Astrocyte of the hippocampus (primary cell): ENCODE measurements at regions not wholly inside any gene's neighbourhood (a gene's known extent, or its start where the extent isn't known, plus 50 kb on each side); places are given as distances from the start of the nearest gene placed in this dataset.
"Not testable (repeated sequence)": the region's sequence is repeated elsewhere in the genome, so short reads cannot be mapped to it uniquely, and the experiment has no call there.

ENCODE experiments used
- DNase-seq: peaks from one replicate; pipeline ENCODE4 v3.0.0; 2011; ENCODE audit warnings: low read depth, low spot score

DNA sequence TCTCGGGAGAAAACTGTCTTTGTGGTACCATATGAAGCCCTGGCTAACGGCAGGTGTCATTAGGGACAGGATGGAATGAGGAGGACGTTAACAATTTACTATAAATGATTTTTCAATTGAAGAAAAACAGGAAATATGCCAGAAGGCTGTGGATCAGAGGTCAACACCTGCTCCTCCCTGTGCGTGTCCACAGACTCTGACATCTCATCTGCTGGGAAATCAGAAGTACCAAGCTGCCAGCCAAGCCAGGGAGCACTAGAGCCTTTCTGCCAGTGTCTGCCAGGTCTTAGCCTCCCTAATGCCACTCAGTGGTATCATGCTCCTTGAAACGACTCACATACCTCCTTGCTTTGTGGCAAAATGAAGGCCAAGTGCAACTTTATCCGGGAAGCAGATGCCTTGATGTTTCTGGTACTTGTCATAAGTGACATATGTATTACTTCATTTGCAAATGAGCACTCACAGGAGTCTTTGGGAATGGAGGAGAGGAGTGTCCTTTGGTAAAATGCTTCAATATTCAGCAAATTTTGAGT, 541.1 kb downstream of the SATB2 start:
- DNase-seq = no peak

DNA sequence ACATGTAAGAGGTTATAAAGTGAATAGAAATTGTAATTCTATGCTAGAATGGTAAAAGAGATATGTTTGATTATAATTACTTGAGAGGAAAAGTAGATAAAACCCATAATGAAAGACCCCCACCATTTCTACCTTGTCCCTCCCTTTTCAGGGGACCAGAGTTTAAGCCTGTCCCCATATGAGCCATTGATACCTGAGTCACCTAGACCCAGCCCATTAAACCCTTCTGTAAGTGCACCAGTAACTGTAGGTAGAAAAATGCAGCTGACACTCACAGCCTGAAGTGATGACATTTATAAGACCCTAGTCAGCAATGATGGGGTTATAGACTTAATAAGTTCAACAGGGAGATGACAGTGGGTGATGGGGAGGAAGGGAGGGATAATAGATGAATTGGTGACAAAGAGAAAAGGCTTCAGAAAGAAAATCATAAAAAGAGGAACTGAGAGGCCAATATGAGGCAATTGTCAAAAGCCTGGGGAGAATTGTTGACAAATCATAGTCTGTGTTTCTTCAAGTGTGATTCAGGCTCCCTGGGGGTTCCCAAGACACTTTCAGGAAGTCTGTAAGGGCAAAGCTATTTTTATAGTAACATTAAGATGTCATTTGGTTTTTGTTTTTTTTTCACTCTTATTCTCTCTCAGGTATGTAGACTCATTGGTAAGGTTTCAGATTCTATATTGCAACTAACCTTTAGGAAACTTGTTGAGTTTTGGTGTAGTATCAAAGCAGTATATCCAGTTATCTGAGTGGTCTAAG, 544.2 kb downstream of the SATB2 start:
- no peak for DNase-seq

DNA sequence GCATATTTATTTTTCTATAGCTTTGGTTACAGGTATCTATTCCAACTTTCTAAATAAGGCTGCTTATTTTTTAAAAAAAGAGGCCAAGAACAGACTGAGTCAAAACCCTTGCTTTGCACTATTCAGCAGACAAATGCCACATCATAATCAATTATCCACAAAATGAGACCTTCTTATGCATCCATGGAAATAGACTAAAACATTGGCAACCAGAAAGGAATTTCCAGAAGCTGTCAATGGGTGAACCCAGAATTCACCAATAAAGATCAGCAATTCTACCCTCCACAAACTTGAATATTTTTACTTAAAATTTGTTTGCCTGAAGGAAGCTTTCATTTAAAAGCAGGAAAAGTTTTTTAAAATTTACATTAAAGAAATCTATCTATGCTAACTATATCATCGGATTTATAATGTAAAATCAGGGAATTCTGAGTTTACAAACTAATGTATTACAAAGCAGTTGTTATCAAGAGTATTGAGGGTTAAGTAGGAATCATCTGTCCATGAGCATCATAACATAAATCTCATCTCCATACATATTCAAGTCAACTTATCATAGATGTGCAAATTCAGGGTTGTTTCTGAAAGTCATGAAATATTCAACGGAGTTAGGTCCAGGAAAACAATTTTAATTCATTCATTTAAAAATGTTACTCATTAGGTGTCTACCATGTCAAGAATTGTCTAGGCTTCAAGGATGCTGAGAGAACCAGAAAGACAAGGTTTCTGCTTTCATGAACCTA, 548.0 kb downstream of the SATB2 start:
- DNase-seq = no peak

DNA sequence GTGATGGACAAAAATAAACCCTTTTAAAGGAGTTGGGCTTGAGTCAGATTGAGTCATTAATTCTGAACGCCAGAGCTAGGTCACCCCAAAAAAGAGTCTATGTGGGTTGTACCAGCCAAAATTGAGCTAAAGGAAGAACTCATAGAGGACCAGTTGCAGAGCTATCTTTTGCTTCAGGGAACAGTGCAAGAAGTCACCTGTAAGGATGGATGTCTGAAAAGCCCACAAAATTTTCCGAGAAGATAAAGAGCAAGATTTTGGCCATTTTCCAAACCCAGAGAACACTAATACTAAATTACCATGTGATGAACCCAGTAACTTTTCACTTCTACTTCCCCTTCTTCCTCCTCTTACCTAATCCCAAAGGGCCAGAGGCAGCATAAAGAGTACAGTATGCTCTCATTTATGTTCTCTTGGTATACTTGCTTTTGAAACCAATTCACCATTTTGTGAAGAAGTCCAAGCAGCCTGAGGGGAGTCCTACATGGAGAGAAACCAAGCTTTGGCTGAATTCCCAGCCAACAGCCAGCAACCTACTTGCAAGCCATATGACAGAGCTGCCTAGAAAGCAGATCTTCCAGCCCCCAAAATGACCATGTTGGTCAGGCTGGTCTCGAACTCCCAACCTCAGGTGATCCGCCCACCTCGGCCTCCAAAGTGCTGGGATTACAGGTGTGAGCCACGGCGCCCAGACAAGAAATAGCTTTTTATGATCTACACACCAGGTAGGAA, 551.7 kb downstream of the SATB2 start:
- no peak for DNase-seq

DNA sequence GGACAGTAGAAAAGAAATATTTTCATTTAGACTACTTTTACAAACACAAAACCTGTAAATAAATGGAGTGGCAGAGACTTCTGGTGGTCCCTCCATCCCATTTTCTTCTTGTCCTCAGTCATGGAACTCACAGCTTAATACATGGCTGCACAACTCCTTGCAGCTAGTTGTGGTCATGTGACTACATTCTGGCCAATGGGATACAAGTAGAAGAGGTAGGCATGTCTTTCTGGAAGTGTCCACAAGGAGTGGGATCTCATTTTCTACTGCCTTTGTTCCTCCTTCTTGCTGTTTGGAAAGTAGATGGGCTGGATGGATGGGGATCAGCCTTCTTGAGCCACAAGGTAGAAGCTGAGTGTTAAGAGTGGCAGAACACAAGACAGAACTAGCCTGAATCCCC, 555.8 kb downstream of the SATB2 start:
- no peak for DNase-seq

DNA sequence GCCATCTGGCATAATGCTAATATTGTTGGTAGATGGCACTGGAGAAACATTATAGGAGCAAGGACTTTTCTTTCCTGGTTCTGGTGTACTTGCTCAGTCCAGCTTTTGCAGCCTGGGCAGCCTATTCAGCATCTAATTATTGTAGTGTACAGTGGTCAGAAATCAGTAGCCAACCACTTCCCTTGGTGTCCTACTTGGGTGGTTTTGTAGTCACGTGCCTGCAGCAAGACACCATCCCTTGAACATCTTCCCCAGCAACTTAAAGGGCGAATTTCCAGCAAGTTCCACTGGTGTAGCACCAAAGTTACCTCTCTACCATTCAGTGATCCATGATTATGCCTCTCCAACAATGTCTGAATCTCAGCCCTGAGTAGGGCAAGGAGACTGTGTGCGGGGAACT, 557.6 kb downstream of the SATB2 start:
- DNase-seq = no peak

DNA sequence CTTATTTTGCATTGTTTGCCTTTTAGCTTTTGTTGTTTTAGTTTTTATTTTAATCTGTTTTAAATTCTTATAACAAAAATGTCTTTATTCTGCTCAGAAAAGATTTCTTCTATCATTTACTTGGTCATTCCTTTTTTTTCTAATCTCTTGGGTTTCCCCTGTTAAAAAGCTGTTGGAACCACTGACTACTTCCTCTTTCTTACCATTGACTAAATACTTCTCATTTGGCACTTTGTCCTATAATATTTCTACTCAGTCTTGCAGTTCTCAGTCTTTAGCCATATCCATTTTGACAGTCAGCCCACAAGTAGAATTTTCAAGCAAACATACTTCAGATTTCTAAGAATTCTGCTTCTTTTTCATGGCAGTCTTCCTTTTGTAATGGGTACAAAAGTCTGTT, 567.2 kb downstream of the SATB2 start:
- no peak for DNase-seq

DNA sequence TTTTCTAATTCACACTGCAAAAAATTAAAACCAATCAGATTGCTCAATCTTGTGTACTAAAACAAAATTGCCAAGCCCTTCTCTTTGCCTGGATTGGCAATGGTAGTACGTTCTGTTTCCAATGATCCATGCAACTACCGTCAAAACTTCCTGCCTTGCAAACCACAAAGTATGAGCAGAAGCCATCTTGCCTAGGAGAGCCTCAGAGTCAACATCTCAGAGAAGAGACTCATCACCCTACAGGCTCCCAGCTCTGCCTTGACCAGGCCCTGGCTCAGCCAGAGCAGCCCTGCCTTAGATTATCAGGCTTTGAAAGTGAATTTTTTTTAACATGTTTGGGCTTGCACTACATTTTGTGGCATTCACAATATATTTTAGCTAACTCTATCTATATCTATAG, 574.1 kb downstream of the SATB2 start:
- no peak for DNase-seq

DNA sequence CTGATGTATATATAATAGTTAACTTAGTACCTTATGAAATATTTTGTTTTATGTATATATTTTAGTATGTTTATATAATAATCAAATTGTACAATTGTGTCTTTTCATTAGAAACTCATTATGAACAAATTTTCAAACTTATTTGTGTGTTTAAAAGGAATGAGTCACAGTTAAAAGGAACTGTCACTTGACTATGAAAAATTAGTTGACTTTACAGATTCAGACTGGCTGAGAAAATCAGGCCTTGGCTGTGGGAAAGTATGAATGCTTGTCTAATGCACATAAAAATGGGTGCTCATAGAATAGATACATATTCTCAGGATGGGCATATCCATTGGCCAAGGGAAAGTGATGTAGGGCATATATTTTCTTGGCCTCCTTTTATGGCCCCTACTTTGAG, 576.8 kb downstream of the SATB2 start:
- peak; percentile 14 for DNase-seq

DNA sequence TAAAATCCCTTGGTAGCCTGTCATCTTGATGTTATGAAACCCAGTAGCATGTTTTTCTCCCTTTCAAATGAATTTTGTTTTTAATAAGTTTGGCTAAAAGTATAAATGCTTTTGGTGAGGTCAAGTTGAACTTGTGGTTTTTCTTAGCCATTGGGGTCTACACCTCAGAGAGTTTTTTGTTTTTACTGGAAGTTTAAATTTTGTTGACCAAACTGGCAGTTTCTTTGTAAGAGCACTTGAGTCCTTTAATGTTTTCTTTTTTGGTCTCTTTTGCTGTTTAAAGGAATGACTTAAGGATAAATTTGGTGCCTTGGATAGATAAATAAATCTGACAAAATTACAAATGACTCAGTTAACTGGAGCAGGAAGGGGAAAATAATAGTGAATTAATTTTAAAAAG, 577.3 kb downstream of the SATB2 start:
- peak; percentile 12 for DNase-seq

DNA sequence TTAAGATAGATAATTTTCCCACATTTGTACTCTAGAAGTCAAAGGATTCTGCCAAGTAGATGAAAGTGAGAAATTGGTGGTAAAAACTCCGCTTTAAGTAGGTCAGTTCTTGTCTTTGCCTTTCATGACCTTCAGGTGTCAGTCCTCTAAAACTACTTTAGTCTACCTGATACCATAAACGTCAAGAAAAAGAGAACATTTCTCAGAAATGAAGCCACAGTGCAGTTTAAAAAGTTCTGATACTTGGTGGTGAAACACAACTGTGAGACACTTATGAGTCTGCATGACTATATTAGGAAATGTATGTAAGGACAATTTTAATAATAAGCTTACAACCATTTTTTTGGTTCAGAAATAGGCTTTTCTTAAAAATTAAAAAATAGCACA, 583.3 kb downstream of the SATB2 start:
- no peak for DNase-seq

DNA sequence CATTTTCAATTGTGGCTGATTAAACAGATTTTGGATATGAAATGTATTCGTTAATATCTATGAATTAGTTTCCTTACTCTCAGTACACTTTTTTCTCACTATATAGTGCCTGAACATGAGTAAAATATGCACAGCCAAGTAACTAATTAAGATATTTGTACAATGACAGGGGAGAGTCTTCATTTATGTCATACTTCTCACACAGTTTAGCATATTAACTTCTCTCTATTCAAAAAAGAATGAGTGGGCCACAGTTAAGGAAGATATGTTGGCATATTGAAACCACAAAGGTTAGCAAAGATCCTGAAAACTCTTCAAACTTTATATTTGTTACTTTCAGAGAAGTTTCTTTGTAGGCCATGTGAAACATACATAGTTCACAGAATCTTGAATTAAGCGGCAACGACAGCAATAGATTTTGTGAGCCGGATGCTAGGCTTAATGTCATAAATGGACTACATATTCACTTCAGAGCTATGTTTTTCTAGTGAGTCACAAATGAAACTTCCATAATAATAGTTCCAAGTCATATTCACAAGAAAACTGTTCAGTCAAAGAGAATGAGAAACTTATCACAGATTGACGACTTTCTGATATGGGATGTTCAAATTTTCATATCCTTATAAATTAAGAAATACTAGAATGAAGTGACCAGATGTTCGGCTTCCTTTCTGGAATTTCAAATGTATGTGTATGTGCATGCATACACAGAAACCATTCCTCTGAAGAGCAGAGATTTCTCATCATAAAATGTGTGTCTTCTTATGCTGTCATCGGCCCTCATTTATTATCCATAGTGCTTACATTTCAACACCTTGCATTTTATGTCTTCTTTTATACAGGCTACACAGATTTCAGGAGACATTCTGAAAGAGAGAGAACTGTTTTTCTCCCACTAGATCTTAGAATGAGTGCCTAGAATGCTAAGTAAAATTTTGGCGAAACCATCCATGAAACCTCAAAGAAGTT, 584.0 kb downstream of the SATB2 start:
- DNase-seq = peak; percentile 43

DNA sequence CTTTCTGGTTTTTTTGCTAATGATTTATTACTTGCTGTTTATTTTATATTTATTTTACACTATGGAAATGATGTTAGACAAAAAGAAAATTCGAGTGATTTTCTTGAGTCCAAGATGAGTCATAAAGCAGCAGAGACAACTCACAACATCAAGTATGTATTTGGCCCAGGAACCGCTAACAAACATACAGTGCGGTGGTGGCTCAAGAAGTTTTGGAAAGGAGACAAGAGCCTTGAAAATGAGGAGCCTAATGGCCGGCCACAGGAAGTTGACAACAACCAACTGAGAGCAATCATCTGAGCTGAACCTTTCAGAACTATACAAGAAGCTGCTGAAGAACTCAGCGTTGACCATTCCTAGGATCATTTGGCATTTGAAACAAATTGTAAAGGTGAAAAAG, 594.1 kb downstream of the SATB2 start:
- DNase-seq = no peak

DNA sequence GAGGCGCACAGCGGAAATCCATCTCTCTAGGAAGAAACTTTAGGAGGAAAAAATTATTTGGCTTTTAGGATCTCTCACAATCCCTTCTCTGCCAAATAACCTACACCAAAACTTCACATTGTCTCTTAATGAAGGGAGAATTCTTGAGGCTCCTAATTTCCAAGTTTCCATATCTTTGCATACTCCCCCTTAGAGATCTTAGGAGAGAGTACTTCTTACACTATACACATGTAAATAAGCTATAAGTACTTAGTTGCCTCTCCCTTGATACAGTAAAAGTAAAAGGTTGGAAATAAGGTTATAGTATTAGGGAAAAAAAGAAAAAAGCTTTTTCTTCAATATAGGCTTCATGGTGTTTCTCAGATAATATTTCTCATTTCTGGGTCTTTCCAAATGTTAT, 596.7 kb downstream of the SATB2 start:
- DNase-seq = no peak

DNA sequence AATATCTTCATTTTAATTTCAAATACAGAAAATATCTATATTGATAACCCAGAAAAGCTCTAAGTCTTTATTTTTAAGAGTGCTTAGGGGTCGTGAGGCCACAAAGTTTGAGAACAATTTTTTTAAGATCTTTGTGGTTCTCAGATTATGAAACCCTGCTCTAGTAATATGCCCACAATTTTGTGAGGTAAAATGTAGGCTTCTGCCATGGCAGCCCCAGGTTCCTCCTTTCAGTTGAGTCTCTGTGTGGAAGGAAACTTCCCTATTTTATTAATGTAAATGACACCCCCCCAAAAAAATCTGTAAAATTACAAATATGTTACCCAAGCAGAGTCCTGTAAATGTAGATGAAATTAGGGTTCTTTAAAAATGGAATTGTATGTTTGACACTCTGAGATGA, 600.5 kb downstream of the SATB2 start:
- DNase-seq = no peak

DNA sequence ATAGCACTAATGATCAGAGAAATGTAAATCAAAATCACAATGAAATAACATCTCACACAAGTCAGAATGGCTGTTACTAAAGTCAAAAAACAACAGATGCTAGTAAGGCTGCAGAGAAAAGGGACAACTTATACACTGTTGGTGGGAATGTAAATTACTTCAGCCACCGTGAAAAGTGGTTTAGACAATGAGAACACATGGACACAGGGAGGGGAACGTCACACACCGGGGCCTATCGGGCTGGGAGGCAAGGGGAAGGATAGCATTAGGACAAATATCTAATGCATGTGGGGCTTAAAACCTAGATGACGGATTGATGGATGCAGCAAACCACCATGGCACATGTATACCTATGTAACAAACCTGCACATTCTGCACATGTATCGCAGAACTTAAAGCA, 602.0 kb downstream of the SATB2 start:
- DNase-seq = not testable (repeated sequence)

DNA sequence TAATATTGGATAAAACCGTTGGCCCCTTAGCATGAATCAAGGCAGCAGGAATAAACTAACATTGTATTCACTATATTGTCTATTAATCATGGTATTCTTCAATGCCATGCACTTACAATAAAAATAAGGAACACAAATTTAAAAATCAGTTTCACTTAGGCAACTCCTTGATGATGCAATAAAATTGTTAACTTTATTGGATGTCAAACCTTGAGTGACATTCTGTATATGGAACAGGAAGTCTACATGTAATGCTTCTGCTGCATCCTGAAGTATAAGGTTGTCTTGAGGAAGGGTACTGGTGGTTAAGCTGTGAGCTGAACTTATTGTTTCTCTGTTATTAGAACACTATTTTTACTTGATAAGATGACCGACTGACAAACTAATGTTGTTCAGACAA, 605.5 kb downstream of the SATB2 start:
- no peak for DNase-seq

DNA sequence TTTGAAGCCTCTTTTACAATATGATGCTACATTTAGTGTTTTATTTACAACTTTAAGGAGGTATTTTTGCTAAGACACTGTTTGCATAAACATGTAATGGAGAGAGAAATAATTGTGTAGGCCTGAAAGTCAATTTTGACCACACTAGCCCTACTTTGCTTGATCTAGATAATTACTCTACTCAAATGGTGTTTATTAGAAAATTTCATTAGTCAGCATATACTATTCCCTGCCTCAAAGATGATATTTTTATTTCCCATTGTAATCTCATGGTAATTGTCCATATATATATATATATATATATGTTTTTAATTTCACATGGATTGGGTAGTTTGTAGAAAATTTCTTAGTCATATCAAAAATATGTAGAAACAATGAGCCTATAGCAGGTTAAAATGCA, 632.2 kb downstream of the SATB2 start:
- DNase-seq = no peak

DNA sequence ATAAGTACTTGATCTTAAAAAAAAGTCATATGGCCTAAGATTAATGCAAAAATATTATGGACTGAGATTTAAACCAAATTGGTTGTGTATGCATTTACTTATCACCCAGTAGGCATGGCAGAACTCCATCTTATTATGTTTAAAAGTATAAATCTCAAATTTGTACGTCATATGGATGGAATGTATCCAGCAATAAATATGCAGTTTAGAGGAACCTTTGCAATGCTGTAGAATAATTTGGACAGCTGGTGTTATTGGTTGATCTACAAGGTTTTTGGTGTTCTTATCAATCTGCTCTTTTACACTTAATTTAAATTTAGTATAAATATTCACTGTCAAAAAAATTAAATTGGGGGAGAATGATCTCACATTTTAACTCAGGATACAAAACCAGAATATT, 640.2 kb downstream of the SATB2 start:
- no peak for DNase-seq

DNA sequence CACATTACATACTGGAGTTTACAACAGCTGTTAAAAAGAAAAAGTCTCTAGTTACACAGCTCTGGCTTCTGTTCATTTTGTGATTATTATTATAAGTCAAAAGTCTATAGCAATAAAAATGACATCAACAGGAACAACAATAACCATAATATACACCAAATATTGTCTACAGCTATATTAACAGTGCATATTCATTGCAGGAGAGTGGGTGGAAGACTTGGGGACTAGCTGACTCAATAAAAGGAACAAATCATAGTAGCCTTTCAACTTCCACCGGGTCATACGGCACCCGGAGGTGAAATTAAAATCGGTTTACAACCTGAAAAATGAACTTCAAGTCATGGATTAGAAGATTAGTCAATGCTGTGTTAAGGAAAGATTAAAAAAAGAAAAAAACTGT, 642.1 kb downstream of the SATB2 start:
- DNase-seq = no peak

DNA sequence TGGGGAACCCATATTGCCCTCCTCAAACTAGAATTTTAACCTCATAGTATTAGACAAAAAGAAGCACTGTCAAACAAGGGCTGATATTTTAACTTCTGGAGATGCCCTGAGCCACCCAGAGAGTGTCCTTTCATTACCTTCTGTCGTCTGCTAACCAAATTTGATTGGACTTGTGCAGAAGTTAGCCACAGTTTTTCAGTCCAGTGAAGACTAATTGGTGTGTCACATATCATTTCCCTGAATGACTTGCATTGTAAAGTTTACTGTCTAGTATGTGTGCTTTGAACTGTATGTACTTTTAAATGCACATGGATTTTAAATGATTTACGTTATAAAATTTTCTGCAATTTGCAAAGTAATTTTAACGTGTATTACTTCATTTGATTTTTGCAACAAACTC, 646.5 kb downstream of the SATB2 start:
- no peak for DNase-seq
